Breast epithelium (tissue), 3 donors: ENCODE measurements at regions not wholly inside any gene's neighbourhood (a gene's known extent, or its start where the extent isn't known, plus 50 kb on each side); places are given as distances from the start of the nearest gene placed in this dataset.

ENCODE experiments used
- POLR2A ChIP-seq: fragments of 450-650 bp; IDR thresholded peaks from one replicate; pipeline ENCODE4 v1.6.1; 2016; ENCODE audit warnings: antibody characterized with exemption, mild to moderate bottlenecking, moderate library complexity
- TF ChIP-seq, protein P1 (sequence below), 3 donors: fragments of 450-650 bp; IDR thresholded peaks; one replicate each; pipeline ENCODE4 v1.5.1; 2016 to 2017; ENCODE audit warnings: antibody characterized with exemption in 3 of 3, mild to moderate bottlenecking in 3 of 3, moderate library complexity in 3 of 3

GRCh38 chr2:14891546-14891945, 259.0 kb downstream of the LRATD1 start:
- TF ChIP-seq, protein P1, sequence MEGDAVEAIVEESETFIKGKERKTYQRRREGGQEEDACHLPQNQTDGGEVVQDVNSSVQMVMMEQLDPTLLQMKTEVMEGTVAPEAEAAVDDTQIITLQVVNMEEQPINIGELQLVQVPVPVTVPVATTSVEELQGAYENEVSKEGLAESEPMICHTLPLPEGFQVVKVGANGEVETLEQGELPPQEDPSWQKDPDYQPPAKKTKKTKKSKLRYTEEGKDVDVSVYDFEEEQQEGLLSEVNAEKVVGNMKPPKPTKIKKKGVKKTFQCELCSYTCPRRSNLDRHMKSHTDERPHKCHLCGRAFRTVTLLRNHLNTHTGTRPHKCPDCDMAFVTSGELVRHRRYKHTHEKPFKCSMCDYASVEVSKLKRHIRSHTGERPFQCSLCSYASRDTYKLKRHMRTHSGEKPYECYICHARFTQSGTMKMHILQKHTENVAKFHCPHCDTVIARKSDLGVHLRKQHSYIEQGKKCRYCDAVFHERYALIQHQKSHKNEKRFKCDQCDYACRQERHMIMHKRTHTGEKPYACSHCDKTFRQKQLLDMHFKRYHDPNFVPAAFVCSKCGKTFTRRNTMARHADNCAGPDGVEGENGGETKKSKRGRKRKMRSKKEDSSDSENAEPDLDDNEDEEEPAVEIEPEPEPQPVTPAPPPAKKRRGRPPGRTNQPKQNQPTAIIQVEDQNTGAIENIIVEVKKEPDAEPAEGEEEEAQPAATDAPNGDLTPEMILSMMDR (IDR thresholded peaks at IDR 0.05) = no peak
- no peak for TF ChIP-seq POLR2A
